ENCODE measurements at regions not wholly inside any gene's neighbourhood (a gene's known extent, or its start where the extent isn't known, plus 50 kb on each side); places are given as distances from the start of the nearest gene placed in this dataset.

- ChIA-PET POLR2A (no interaction called here), CTCF (no interaction called here)
- H3K27ac Mint-ChIP-seq = no peak overlapping the region
- no peak for DNase-seq
- peaks cover 13% of the 10 kb centered on the region for H3K27me3 Mint-ChIP-seq
- no peak for TF ChIP-seq CTCF (IDR thresholded peaks at IDR 0.05)
- intact Hi-C loops (cut with micrococcal nuclease) = no loop called here
- H3K4me1 Mint-ChIP-seq (ENCODE audit: low read depth) = peaks cover 1% of the 10 kb centered on the region
- H3K9me3 Mint-ChIP-seq = no peaks in the 10 kb centered on the region
- H3K4me3 Mint-ChIP-seq = no peak overlapping the region
- no peaks in the 10 kb centered on the region for H3K36me3 Mint-ChIP-seq (ENCODE audit: low read depth)
- ATAC-seq = no peak
These were observed 265.4 kb downstream of the TRIB2 start for GRCh38 chr2:12982149-12982584.

- Mint-ChIP-seq H3K27me3 (peaks cover 2% of the 10 kb centered on the region), H3K4me3 (no peak overlapping the region), H3K36me3 (ENCODE audit: low read depth) (no peaks in the 10 kb centered on the region), H3K4me1 (ENCODE audit: low read depth) (peaks cover 6% of the 10 kb centered on the region), H3K9me3 (no peaks in the 10 kb centered on the region), H3K27ac (no peak overlapping the region)
- intact Hi-C loops (cut with micrococcal nuclease) = no loop called here
- ATAC-seq (no peak), DNase-seq (no peak)
- ChIA-PET POLR2A (interaction anchor here (0.9 kb wide), 1 partner anchor 33 kb away, joined by 3 read pairs; no protein-coding TSS in a partner anchor), CTCF (interaction anchor here (3.5 kb wide), 1 partner anchor 20 kb away, joined by 14 read pairs; no protein-coding TSS in a partner anchor)
- no peak for TF ChIP-seq CTCF (IDR thresholded peaks at IDR 0.05)
These were observed 270.5 kb downstream of the TRIB2 start for GRCh38 chr2:12987246-12987645.

- ATAC-seq (no peak), DNase-seq (no peak)
- no peaks in the 10 kb centered on the region for H3K9me3 Mint-ChIP-seq
- intact Hi-C loops (cut with micrococcal nuclease) = no loop called here
- CTCF ChIA-PET = interaction anchor here (1.0 to 3.5 kb wide), 2 partner anchors 19 to 58 kb away, joined by 4 to 14 read pairs; no protein-coding TSS in a partner anchor
- peaks cover 2% of the 10 kb centered on the region for H3K27me3 Mint-ChIP-seq
- TF ChIP-seq CTCF (IDR thresholded peaks at IDR 0.05) = no peak
- H3K27ac Mint-ChIP-seq = no peak overlapping the region
- peaks cover 6% of the 10 kb centered on the region for H3K4me1 Mint-ChIP-seq (ENCODE audit: low read depth)
- H3K36me3 Mint-ChIP-seq (ENCODE audit: low read depth) = no peaks in the 10 kb centered on the region
- POLR2A ChIA-PET = no interaction called here
- no peak overlapping the region for H3K4me3 Mint-ChIP-seq
These were observed 271.5 kb downstream of the TRIB2 start for GRCh38 chr2:12988279-12988678.

- intact Hi-C loops (cut with micrococcal nuclease) = no loop called here
- H3K9me3 Mint-ChIP-seq = no peaks in the 10 kb centered on the region
- H3K27me3 Mint-ChIP-seq = peaks cover 2% of the 10 kb centered on the region
- ATAC-seq (no peak), DNase-seq (no peak)
- no peaks in the 10 kb centered on the region for H3K36me3 Mint-ChIP-seq (ENCODE audit: low read depth)
- ChIA-PET CTCF (interaction anchor here (0.7 to 2.1 kb wide), 6 partner anchors 11 to 1417 kb away, joined by 3 to 18 read pairs (median 5); no protein-coding TSS in a partner anchor), POLR2A (no interaction called here)
- H3K4me3 Mint-ChIP-seq = no peak overlapping the region
- TF ChIP-seq CTCF (IDR thresholded peaks at IDR 0.05) = peak; percentile 39
- H3K27ac Mint-ChIP-seq = no peak overlapping the region
- peaks cover 6% of the 10 kb centered on the region for H3K4me1 Mint-ChIP-seq (ENCODE audit: low read depth)
These were observed 273.8 kb downstream of the TRIB2 start for GRCh38 chr2:12990523-12990922.

- no peak for DNase-seq
- ChIA-PET POLR2A (no interaction called here), CTCF (interaction anchor here (1.3 to 1.4 kb wide), 2 partner anchors 8 to 71 kb away, joined by 3 read pairs; no protein-coding TSS in a partner anchor)
- H3K36me3 Mint-ChIP-seq (ENCODE audit: low read depth) = no peaks in the 10 kb centered on the region
- H3K9me3 Mint-ChIP-seq = no peaks in the 10 kb centered on the region
- no peaks in the 10 kb centered on the region for H3K4me1 Mint-ChIP-seq (ENCODE audit: low read depth)
- no peak for ATAC-seq
- peaks cover 2% of the 10 kb centered on the region for H3K27me3 Mint-ChIP-seq
- H3K4me3 Mint-ChIP-seq = no peak overlapping the region
- intact Hi-C loops (cut with micrococcal nuclease) = no loop called here
- no peak overlapping the region for H3K27ac Mint-ChIP-seq
- TF ChIP-seq CTCF (IDR thresholded peaks at IDR 0.05) = no peak
These were observed 281.9 kb downstream of the TRIB2 start for GRCh38 chr2:12998685-12999084.

Data from activated CD8-positive, alpha-beta T cell treated with anti-CD3 and anti-CD28 coated beads for 36 hours (primary cell).